ENCODE measurements at regions not wholly inside any gene's neighbourhood (a gene's known extent, or its start where the extent isn't known, plus 50 kb on each side); places are given as distances from the start of the nearest gene placed in this dataset.

DNA sequence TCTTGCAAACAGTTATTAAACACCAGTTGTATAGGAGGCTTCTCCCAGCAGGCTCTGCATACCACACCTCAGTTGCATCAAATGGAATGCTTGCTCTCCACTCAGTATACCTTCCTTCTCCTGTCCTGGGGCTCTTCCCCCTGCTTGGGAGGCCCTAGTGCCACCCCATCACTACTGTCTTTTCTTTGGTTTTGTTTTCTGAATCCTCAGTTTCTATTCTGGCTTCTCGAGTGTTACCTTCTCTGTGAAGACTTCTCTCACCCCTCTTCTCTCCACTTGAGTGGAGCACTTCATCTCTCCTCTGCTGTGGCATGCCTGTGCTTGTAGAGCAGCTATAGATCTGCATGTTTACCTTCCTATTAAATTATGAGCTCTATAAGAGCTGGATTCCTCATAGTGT, 75.7 kb upstream of the TPRG1 start:
- DNase-seq (ENCODE audit: insufficient read length, low spot score) (no peak), FAIRE-seq (no peak)
- no peak for TF ChIP-seq POLR2A (IDR thresholded peaks at IDR 0.05; ENCODE audit: low read depth, low read length)

DNA sequence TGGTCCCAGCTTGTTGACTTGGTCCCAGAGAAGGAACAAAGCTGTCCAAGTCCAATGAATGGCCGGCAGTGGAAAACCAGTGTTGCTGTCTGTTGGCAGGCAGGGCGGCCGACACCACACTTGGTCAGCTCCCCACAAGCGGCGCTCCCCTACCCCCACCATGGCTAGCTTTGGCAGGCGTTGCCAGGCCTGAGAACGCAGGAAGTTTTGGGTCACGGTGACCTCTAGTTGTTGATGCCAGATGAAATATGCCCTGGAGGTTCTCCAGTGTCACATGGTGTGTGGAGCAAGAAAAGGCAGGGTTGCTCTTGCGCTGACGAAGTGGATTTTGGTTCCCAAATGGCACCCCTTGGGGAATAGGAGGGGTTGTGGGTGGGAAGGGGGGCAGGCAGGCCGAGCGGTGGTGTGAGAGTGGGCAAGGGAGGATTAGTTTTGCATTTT, 72.7 kb upstream of the TPRG1 start:
- no peak for FAIRE-seq
- TF ChIP-seq POLR2A (IDR thresholded peaks at IDR 0.05; ENCODE audit: low read depth, low read length) = no peak
- no peak for DNase-seq (ENCODE audit: insufficient read length, low spot score)

DNA sequence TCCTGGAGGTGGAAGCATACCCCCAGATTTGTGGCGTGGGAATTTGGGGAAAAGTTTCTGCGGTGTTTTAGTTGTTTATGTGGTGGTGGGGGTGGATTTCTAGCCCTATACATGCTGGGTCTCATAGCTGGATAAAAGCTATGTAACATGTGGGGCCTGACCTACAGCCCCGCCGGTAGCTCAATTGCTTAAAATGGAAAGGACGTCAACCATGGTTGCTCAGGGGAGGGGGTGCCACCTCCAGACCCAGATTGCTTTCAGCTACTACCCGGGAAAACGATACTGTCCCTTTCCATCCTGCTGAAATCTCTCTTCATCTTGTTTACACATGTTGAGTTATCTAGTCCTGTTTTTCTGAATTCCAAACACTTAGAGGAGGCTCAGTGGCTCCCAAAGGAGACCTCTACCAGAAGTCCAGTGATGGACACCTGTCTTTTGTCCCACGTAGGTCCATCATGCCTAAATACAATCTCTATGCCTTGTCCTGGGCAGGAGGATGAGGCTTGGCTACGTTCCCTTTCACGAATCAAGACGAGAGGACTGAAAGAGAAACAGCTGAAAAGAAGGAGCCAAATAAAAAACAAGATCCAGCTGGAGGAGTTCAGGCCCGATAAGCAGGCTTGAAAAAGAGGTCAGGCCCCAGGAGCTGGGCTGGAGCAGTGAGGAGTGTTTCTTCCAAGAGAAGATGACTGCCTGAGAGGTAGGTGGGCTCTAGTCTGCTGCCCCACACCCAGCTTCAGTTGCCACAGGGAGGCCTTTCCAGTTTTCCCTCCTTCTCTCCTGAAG, 72.1 kb upstream of the TPRG1 start:
- DNase-seq (ENCODE audit: insufficient read length, low spot score) = no peak
- no peak for FAIRE-seq
- TF ChIP-seq POLR2A (IDR thresholded peaks at IDR 0.05; ENCODE audit: low read depth, low read length) = no peak

DNA sequence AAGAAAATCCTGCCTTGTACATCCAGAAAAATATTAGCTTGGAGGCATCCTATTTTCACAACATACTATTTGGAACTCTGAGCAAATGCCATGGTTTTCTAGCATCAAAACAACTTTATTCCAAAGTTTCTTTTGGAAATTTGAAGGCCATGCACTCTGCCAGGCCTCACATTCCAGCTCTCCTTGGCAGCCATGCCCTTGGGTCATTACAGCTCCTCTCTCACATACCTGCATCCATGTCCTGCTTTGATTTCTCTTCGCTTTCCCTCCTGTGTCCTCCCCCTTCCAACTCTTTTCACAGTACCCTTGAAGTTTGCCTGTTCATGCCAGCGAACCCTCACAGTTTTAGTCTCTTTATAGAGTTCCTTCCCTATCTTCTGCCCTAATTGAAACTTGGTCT, 70.9 kb upstream of the TPRG1 start:
- DNase-seq (ENCODE audit: insufficient read length, low spot score) (no peak), FAIRE-seq (no peak)
- TF ChIP-seq POLR2A (IDR thresholded peaks at IDR 0.05; ENCODE audit: low read depth, low read length) = no peak

DNA sequence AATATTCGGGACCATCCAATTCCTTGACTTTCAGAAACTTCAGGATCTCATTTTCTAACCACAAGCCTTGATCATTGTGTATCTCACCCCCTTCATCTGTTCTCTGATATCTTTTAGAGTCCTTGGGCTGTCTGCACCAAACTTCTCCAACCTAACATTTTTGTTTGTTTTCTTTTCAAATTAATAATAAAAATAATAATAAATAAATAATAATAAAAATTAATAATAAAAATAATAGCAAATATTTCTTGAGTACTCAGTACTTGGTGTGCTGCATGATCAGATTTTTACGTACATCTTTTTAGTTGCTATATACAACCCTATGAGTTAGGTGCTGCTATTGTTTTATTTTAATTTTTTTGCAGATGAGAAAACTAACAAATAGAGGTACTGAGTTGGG, 70.2 kb upstream of the TPRG1 start:
- no peak for TF ChIP-seq POLR2A (IDR thresholded peaks at IDR 0.05; ENCODE audit: low read depth, low read length)
- FAIRE-seq = no peak
- DNase-seq (ENCODE audit: insufficient read length, low spot score) = no peak

DNA sequence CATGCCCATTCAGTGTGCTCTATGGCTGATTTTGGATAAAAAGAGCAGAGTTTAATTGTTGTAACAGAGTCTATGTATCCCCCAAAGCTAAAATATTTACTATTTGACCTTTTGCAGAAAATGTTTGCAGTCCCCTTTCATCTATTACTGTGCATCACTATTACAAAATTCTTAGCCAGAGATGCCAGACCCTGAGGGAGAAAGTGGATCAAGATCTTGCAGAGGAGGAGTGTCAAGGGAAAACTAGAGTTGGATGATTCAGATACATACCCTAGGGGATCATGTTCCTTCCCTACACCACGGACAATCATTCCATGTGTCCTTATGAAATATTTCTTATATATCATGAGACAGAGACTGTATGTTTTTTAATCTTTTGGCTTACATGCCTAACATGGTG, 68.6 kb upstream of the TPRG1 start:
- FAIRE-seq = no peak
- no peak for TF ChIP-seq POLR2A (IDR thresholded peaks at IDR 0.05; ENCODE audit: low read depth, low read length)
- no peak for DNase-seq (ENCODE audit: insufficient read length, low spot score)

DNA sequence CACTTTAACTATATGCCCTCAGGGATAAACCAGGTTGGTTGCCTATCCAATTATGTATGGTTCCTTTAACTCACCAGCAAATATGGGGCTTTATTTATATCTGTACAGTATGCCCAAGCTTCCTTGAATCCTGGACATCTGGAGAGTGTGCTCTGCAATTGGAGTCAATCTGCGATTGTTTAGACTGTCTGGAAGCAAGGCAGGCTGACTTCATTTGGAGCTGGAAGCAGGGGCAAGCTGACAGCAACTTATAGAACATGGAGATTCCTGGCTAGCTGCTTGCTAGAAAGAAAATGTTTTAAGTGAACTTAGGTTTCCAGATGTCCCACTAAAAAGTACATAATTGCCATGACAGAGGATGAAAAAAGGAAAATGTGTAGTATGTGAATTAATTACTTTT, 63.7 kb upstream of the TPRG1 start:
- TF ChIP-seq POLR2A (IDR thresholded peaks at IDR 0.05; ENCODE audit: low read depth, low read length) = no peak
- DNase-seq (ENCODE audit: insufficient read length, low spot score) = no peak
- no peak for FAIRE-seq

DNA sequence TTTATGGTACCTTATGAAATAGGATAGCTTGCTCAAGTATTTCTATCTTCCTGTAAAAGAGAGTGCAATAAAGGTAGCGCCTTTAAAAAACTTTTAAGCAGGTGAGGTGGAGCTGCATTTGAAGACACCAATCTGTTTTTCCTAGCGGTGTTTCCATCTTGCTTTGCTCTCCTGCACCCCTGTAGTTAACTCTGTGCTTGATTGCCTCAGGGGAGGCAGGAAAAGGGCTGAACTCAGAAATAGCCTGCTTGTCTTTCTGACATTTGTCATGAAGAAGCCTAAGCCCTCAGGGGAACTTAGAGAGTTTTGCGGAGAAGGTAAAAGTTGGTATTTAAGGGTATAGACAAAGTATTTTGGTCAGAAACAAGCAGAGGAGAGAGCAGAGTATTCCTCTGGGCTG, 63.0 kb upstream of the TPRG1 start:
- DNase-seq (ENCODE audit: insufficient read length, low spot score) = no peak
- FAIRE-seq = peak; percentile 11
- TF ChIP-seq POLR2A (IDR thresholded peaks at IDR 0.05; ENCODE audit: low read depth, low read length) = no peak

DNA sequence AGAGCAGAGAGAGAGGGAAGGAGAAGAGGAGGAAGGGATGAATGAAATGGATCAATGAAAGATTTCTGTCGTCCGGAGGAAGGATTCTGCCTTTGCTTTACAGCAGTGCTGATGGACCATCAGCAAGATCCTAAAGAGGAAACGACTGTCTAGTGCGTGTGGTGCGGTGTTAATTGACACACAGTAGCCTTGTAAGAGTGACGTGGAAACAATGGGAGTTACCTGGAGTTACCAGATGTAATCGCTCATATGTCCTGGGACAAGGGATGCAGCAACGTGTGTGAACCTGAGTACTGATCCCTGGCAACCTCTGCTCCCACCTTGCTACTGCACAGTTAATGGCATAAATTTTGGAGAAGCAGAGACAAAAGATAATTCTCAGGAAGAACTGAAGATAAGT, 62.6 kb upstream of the TPRG1 start:
- FAIRE-seq = no peak

DNA sequence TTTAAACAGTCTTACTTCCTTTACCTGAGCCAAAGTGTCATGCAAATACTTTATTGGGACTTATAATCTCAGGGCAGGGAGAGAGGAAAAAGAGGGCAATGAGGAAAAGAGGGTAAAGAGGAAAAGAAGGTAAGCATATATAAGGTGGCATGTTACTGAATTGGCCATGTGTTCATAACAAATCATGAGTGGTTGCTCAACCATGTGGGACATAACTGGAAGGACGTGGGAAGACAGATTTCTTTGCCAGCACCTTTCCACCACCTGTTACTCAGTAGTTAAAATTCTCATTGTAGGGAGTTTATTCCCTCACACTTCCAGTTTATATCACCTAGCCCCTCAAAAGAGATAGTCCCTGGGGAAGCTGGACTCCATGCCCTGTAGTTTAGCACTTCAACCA, 54.7 kb upstream of the TPRG1 start:
- no peak for TF ChIP-seq POLR2A (IDR thresholded peaks at IDR 0.05; ENCODE audit: low read depth, low read length)
- DNase-seq (ENCODE audit: insufficient read length, low spot score) = no peak
- FAIRE-seq = no peak

More for the DNA sequence above, 62.6 kb upstream of the TPRG1 start:
- no peak for DNase-seq (ENCODE audit: insufficient read length, low spot score)
- TF ChIP-seq POLR2A (IDR thresholded peaks at IDR 0.05; ENCODE audit: low read depth, low read length) = no peak

DNA sequence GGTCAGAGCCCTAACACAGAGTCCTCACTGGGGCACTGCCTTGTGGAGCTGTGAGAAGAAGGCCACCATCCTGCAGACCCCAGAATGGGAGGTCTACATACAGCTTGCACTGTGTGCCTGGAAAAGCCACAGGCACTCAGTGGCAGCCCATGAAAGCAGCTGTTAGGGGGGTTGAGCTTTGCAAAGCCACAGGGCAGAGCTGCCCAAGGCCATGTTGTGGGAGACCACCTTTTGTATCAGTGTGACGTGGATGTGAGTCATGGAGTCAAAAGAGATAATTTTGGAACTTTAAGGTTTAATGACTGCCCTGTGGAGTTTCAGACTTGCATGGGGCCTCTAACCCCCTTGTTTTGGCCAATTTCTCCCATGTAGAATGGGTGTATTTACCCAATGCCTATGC, 52.9 kb upstream of the TPRG1 start:
- FAIRE-seq (no peak), DNase-seq (ENCODE audit: insufficient read length, low spot score) (no peak)
- no peak for TF ChIP-seq POLR2A (IDR thresholded peaks at IDR 0.05; ENCODE audit: low read depth, low read length)

DNA sequence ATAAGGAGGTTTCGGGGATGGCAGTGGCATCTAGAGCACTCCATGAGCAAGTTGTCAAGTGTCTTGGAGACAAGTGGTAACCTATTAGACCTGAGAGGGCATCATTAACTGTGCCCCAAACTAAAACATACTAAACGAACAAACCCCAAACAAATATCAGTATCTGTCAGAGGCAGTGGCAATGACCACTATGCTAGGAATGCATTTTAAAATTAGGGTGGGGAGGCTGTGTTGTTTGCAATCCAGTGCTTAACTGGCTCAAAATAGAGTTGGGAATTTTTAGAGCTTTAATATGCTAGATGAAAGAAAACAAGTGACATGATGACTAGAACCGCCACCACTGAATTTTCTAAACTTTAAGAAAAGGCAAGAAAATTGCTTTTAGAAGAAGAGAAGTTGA, 51.8 kb upstream of the TPRG1 start:
- no peak for DNase-seq (ENCODE audit: insufficient read length, low spot score)
- no peak for FAIRE-seq
- no peak for TF ChIP-seq POLR2A (IDR thresholded peaks at IDR 0.05; ENCODE audit: low read depth, low read length)

DNA sequence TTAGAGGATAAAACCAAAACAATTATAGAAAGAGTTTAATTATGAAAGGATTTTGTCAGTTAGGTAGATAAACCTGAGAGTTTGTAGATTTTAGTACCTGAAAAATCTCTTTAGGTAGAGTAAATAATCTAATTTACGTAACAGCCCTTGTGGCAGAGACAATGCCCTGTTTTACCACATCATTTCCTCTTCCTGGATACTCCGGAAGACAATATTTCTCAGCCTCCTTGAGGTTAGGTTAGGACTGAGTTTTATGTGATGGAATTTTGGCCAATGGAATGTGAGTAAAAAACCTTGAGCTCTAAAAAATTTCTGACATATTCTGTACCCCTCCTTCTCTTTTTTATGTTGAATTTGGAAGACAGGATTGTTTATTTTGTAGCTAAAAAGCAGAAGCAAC, 50.7 kb upstream of the TPRG1 start:
- DNase-seq (ENCODE audit: insufficient read length, low spot score) (no peak), FAIRE-seq (no peak)
- no peak for TF ChIP-seq POLR2A (IDR thresholded peaks at IDR 0.05; ENCODE audit: low read depth, low read length)

Measured in H54 (cell line).